HEK293 (cell line): ENCODE measurements at regions not wholly inside any gene's neighbourhood (a gene's known extent, or its start where the extent isn't known, plus 50 kb on each side); places are given as distances from the start of the nearest gene placed in this dataset.
A peak's percentile ranks its signal among the peaks of the same experiment; 100 is the strongest.

Source experiments
- CTCF ChIA-PET: fragments of 350-600 bp; formaldehyde crosslinking; extraction: SDS; loops from one replicate; lab custom pipeline; 2021; ENCODE audit warnings: antibody characterized with exemption; lab: Yijun Ruan, JAX
- POLR2A ChIA-PET: fragments of 300-600 bp; formaldehyde crosslinking; extraction: SDS; loops from one replicate; lab custom pipeline; 2020; ENCODE audit warnings: antibody characterized with exemption, inconsistent platforms; lab: Yijun Ruan, JAX
- H3K27ac ChIP-seq: fragments of 200-500 bp; sonication (Bioruptor generic); 2 replicates; pipeline ENCODE4 v1.5.1; 2014; ENCODE audit warnings: low read depth, low read length, control low read depth, inconsistent platforms; ENCODE audit errors: extremely low read depth
- H3K36me3 ChIP-seq, 2 experiments: fragments of 200-500 bp in 1 of 2; sonication (Bioruptor generic) in 1 of 2; 1 replicate in 1 of 2; 2 replicates in 1 of 2; pipeline ENCODE4 v1.5.1; 2014 to 2017; ENCODE audit warnings: inconsistent platforms in 2 of 2, low read length in 2 of 2; ENCODE audit not compliant: control insufficient read depth in 2 of 2, insufficient read depth in 1 of 2
- H3K4me1 ChIP-seq: fragments of 200-500 bp; sonication (Bioruptor generic); 2 replicates; pipeline ENCODE4 v1.5.1; 2014; ENCODE audit warnings: mild to moderate bottlenecking, low read length, inconsistent platforms; ENCODE audit not compliant: control insufficient read depth, insufficient read depth
- H3K4me3 ChIP-seq: 2 replicates; pipeline ENCODE4 v1.5.1; 2011; ENCODE audit warnings: low read depth, mild to moderate bottlenecking, control low read depth, low read length, moderate library complexity
- H3K9me3 ChIP-seq: fragments of 200-500 bp; sonication (Bioruptor generic); 2 replicates; pipeline ENCODE4 v1.5.1; 2014; ENCODE audit warnings: low read depth, low read length, inconsistent platforms; ENCODE audit not compliant: control insufficient read depth, insufficient read depth
- BCL11A ChIP-seq: fragments of 450-650 bp; formaldehyde crosslinking; IDR thresholded peaks from 2 replicates; pipeline ENCODE4 v1.5.1; 2016; ENCODE audit warnings: low read depth, missing biosample characterization, missing genetic modification characterization
- GLI2 ChIP-seq: fragments of 450-650 bp; formaldehyde crosslinking; IDR thresholded peaks from 2 replicates; pipeline ENCODE4; 2017; ENCODE audit warnings: missing biosample characterization, missing genetic modification characterization, low read depth, borderline replicate concordance
- HOXA7 ChIP-seq: sonication (generic); formaldehyde crosslinking; IDR thresholded peaks from 2 replicates; pipeline ENCODE4 v1.8.1; 2022; ENCODE audit warnings: missing genetic modification reagents, borderline replicate concordance
- KLF10 ChIP-seq: fragments of 450-650 bp; IDR thresholded peaks from 2 replicates; pipeline ENCODE4 v1.5.1; 2018; ENCODE audit warnings: missing biosample characterization, mild to moderate bottlenecking, missing genetic modification characterization
- WT1 ChIP-seq: fragments of 450-650 bp; formaldehyde crosslinking; IDR thresholded peaks from 2 replicates; pipeline ENCODE4 v1.5.1; 2016; ENCODE audit warnings: missing biosample characterization, missing genetic modification characterization
- ZBTB48 ChIP-seq: fragments of 450-650 bp; formaldehyde crosslinking; IDR thresholded peaks from 2 replicates; pipeline ENCODE4 v1.5.1; 2016; ENCODE audit warnings: missing biosample characterization, missing genetic modification characterization
- ZFHX2 ChIP-seq: fragments of 450-650 bp; formaldehyde crosslinking; conservative IDR thresholded peaks from 2 replicates; pipeline ENCODE4 v1.5.1; 2016; ENCODE audit warnings: missing biosample characterization, missing genetic modification characterization
- ZIC2 ChIP-seq: fragments of 450-650 bp; formaldehyde crosslinking; IDR thresholded peaks from 2 replicates; pipeline ENCODE4 v1.5.1; 2016; ENCODE audit warnings: missing biosample characterization, missing genetic modification characterization
- ZNF121 ChIP-seq: fragments of 450-650 bp; formaldehyde crosslinking; IDR thresholded peaks from 2 replicates; pipeline ENCODE4 v1.5.1; 2016; ENCODE audit warnings: missing biosample characterization, missing genetic modification characterization
- ZNF138 ChIP-seq: fragments of 450-650 bp; formaldehyde crosslinking; IDR thresholded peaks from 2 replicates; pipeline ENCODE4 v1.5.1; 2016; ENCODE audit warnings: missing biosample characterization, missing genetic modification characterization, borderline replicate concordance
- ZNF140 ChIP-seq: fragments of 450-650 bp; formaldehyde crosslinking; IDR thresholded peaks from 2 replicates; pipeline ENCODE4 v1.5.1; 2016; ENCODE audit warnings: missing biosample characterization, missing genetic modification characterization
- ZNF157 ChIP-seq: fragments of 450-650 bp; formaldehyde crosslinking; IDR thresholded peaks from 2 replicates; pipeline ENCODE4 v1.5.1; 2016; ENCODE audit warnings: missing biosample characterization, missing genetic modification characterization
- ZNF2 ChIP-seq: fragments of 450-650 bp; formaldehyde crosslinking; IDR thresholded peaks from 2 replicates; pipeline ENCODE4 v1.5.1; 2016; ENCODE audit warnings: missing biosample characterization, missing genetic modification characterization
- ZNF223 ChIP-seq: fragments of 450-650 bp; formaldehyde crosslinking; IDR thresholded peaks from 2 replicates; pipeline ENCODE4 v1.5.1; 2016; ENCODE audit warnings: missing biosample characterization, missing genetic modification characterization
- ZNF302 ChIP-seq: fragments of 450-650 bp; formaldehyde crosslinking; IDR thresholded peaks from 2 replicates; pipeline ENCODE4 v1.5.1; 2016; ENCODE audit warnings: missing biosample characterization, missing genetic modification characterization, low read depth
- ZNF335 ChIP-seq: fragments of 450-650 bp; formaldehyde crosslinking; conservative IDR thresholded peaks from 2 replicates; pipeline ENCODE4 v1.5.1; 2016; ENCODE audit warnings: missing biosample characterization, missing genetic modification characterization
- ZNF341 ChIP-seq: fragments of 450-650 bp; formaldehyde crosslinking; IDR thresholded peaks from 2 replicates; pipeline ENCODE4; 2016; ENCODE audit warnings: low read depth, missing biosample characterization, missing genetic modification characterization
- ZNF404 ChIP-seq: fragments of 450-650 bp; formaldehyde crosslinking; IDR thresholded peaks from 2 replicates; pipeline ENCODE4 v1.5.1; 2017; ENCODE audit warnings: missing biosample characterization, missing genetic modification characterization
- ZNF596 ChIP-seq: fragments of 450-650 bp; IDR thresholded peaks from 2 replicates; pipeline ENCODE4 v1.5.0; 2018; ENCODE audit warnings: missing biosample characterization, mild to moderate bottlenecking, missing genetic modification characterization, moderate library complexity
- ZNF610 ChIP-seq: fragments of 450-650 bp; formaldehyde crosslinking; IDR thresholded peaks from 2 replicates; pipeline ENCODE4 v1.5.1; 2016; ENCODE audit warnings: missing biosample characterization, missing genetic modification characterization, borderline replicate concordance
- ZNF629 ChIP-seq: fragments of 450-650 bp; formaldehyde crosslinking; IDR thresholded peaks from 2 replicates; pipeline ENCODE4 v1.5.1; 2017; ENCODE audit warnings: missing biosample characterization, missing genetic modification characterization
- ZNF639 ChIP-seq: fragments of 450-650 bp; formaldehyde crosslinking; IDR thresholded peaks from 2 replicates; pipeline ENCODE4 v1.5.1; 2016; ENCODE audit warnings: missing biosample characterization, missing genetic modification characterization
- ZNF654 ChIP-seq: fragments of 450-650 bp; formaldehyde crosslinking; IDR thresholded peaks from 2 replicates; pipeline ENCODE4 v1.5.1; 2016; ENCODE audit warnings: low read depth, missing biosample characterization, missing genetic modification characterization
- ZNF670 ChIP-seq: fragments of 450-650 bp; formaldehyde crosslinking; IDR thresholded peaks from 2 replicates; pipeline ENCODE4 v1.5.1; 2016; ENCODE audit warnings: missing biosample characterization, missing genetic modification characterization, low read depth
- ZNF776 ChIP-seq: fragments of 450-650 bp; formaldehyde crosslinking; IDR thresholded peaks from 2 replicates; pipeline ENCODE4 v1.5.0; 2017; ENCODE audit warnings: missing biosample characterization, missing genetic modification characterization, borderline replicate concordance
- ZSCAN30 ChIP-seq: fragments of 450-650 bp; IDR thresholded peaks from 2 replicates; pipeline ENCODE4 v1.5.1; 2018; ENCODE audit warnings: missing biosample characterization, mild to moderate bottlenecking, missing genetic modification characterization, moderate library complexity
- TF ChIP-seq, protein P1 (sequence below): fragments of 450-650 bp; formaldehyde crosslinking; IDR thresholded peaks from 2 replicates; pipeline ENCODE4 v1.5.1; 2016; ENCODE audit warnings: missing biosample characterization, missing genetic modification characterization, low read depth
- TF ChIP-seq, protein P2 (sequence below): fragments of 450-650 bp; formaldehyde crosslinking; IDR thresholded peaks from 2 replicates; pipeline ENCODE4 v1.5.1; 2016; ENCODE audit warnings: missing biosample characterization, missing genetic modification characterization

DNA sequence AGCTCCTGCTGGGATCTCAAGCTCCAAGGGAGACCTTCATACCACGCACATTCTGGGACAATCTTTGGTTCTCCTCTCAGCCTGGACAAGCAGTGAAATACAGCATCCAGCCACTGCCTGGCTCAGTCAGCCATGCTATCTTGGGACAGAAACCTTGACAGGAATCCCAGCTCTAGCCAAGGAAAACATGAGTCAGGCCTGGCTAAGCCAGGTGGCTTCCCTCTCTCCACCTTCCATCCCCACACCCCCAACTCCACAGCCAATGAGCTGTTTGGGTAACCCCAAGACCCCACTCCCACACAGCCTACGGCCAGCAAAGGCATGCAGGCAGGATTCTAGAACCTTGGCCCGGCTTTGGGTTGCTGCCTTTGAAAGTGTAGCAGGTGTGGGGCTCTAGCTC is 64.9 kb downstream of the MCFD2 start:
- POLR2A ChIA-PET = interaction anchor here (1.1 kb wide), 1 partner anchor 10 kb away, joined by 3 read pairs; no protein-coding TSS in a partner anchor
- H3K4me1 ChIP-seq = peaks cover 25% of the 10 kb centered on the region
- H3K27ac ChIP-seq = no peak overlapping the region
- no peaks in the 10 kb centered on the region for H3K9me3 ChIP-seq
- TF ChIP-seq ZNF2 (tag by site-specific recombination) = no peak
- no peak for TF ChIP-seq ZNF121 (tag by site-specific recombination)
- no peak for TF ChIP-seq ZNF157 (tag by site-specific recombination)
- no peak for TF ChIP-seq ZNF654
- TF ChIP-seq ZSCAN30 (tag by site-specific recombination) = no peak
- TF ChIP-seq ZFHX2 (tag by site-specific recombination) = 0 out of 2 replicates have a peak, but pooled peaks have one; percentile 20
- H3K4me3 ChIP-seq = no peak overlapping the region
- CTCF ChIA-PET = interaction anchor here (0.6 to 0.9 kb wide), 2 partner anchors 10 to 161 kb away, joined by 4 read pairs; no protein-coding TSS in a partner anchor
- H3K36me3 ChIP-seq = no peaks in the 10 kb centered on the region

DNA sequence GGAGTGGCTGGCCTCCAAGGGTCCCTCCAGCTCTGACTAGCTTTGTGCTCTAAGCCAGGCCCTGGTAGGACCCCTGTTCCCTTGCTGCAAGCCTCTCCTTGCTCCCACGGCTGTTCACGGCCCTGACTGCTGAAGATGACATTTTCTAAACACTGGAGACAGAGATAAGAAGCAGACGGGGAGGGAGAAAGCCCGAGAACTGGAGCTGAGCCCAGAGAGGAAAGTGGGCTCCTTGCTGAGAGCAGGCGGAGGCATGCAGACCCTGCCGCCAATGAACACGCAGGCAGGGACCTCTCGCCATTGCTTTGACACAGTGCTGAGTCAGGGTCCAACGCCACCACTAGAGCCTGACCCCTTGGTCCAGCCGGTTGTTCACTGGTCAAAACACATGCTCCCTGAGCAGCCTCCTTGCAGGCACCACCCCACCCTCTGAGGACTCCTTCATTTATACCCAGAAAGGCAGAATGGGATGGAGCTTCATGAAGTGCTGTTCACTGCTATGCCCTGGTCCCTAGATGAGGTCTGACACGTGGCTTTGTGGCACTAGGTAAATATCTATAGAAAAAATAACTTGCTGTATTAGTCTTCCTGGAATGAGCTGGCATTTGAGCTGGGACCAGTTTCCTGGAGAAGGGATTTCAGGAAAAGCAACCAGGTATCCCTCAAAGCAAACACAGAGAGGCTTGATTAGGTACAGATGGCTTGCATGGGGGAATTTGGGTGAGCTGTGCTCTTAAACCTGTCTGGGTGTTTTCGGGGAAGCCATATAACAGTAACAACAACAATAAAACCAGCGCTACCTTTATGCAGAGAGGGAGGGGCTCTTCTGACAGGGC is 65.7 kb downstream of the MCFD2 start:
- CTCF ChIA-PET = interaction anchor here (0.6 kb wide), 1 partner anchor 27 kb away, joined by 4 read pairs; no protein-coding TSS in a partner anchor
- H3K27ac ChIP-seq = no peak overlapping the region; the same call in 1 of the 2 replicates
- H3K4me1 ChIP-seq = peaks cover 25% of the 10 kb centered on the region

DNA sequence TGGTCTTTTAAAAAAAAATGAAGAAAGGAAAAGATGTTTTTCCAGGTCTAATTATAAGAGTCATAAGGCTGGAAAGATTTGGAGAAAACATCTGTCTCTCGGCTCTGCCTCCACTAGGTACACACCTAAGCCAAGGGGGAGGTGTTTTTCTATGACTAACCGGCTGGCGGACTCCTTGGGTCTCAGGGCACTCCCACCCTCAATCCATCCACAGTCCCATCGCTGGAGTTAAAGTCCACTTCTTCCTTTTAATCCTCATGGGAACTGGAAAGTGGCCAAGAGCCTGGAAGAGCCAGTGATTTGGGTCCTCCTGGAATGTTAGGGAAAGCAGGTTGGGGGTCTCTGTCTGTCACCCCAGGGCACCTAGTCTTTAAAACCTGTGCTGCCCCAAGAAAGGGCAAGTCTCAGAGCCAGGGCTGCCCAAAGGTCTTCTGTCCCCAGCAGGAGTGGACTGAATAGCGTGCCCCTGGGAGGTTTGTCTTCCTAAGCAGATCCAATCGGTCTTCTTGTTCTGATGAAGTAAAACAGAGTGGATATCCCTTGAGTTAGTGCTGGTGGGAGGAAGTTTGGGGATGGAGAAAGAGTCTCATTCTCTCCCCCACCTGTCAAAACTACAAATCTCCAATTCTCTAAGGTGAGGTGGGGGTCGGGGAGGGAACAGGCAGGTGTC is 66.4 kb downstream of the MCFD2 start:
- Histone ChIP-seq H3K27ac (peak overlapping the region; percentile 24; the same call in 1 of the 2 replicates), H3K4me1 (peaks cover 25% of the 10 kb centered on the region), H3K36me3 (no peaks in the 10 kb centered on the region), H3K9me3 (no peaks in the 10 kb centered on the region), H3K4me3 (no peak overlapping the region)
- ChIA-PET POLR2A (interaction anchor here (1.1 kb wide), 1 partner anchor 12 kb away, joined by 3 read pairs; no protein-coding TSS in a partner anchor), CTCF (no interaction called here)
- TF ChIP-seq ZIC2 (no peak), ZNF776 (no peak), ZNF121 (tag by site-specific recombination) (no peak), GLI2 (tag by site-specific recombination) (no peak), ZNF302 (tag by site-specific recombination) (no peak), ZNF335 (tag by site-specific recombination) (no peak), HOXA7 (no peak), ZNF404 (tag by site-specific recombination) (no peak), ZNF596 (tag by site-specific recombination) (no peak), ZNF341 (tag by site-specific recombination) (no peak), ZNF610 (no peak), ZNF140 (tag by site-specific recombination) (no peak), WT1 (no peak)
- TF ChIP-seq, protein P1, sequence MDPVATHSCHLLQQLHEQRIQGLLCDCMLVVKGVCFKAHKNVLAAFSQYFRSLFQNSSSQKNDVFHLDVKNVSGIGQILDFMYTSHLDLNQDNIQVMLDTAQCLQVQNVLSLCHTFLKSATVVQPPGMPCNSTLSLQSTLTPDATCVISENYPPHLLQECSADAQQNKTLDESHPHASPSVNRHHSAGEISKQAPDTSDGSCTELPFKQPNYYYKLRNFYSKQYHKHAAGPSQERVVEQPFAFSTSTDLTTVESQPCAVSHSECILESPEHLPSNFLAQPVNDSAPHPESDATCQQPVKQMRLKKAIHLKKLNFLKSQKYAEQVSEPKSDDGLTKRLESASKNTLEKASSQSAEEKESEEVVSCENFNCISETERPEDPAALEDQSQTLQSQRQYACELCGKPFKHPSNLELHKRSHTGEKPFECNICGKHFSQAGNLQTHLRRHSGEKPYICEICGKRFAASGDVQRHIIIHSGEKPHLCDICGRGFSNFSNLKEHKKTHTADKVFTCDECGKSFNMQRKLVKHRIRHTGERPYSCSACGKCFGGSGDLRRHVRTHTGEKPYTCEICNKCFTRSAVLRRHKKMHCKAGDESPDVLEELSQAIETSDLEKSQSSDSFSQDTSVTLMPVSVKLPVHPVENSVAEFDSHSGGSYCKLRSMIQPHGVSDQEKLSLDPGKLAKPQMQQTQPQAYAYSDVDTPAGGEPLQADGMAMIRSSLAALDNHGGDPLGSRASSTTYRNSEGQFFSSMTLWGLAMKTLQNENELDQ (tag by site-specific recombination) = no peak
- TF ChIP-seq, protein P2, sequence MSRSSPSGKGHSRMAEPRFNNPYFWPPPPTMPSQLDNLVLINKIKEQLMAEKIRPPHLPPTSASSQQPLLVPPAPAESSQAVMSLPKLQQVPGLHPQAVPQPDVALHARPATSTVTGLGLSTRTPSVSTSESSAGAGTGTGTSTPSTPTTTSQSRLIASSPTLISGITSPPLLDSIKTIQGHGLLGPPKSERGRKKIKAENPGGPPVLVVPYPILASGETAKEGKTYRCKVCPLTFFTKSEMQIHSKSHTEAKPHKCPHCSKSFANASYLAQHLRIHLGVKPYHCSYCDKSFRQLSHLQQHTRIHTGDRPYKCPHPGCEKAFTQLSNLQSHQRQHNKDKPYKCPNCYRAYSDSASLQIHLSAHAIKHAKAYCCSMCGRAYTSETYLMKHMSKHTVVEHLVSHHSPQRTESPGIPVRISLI (tag by site-specific recombination) = no peak

More for the DNA sequence above, 65.7 kb downstream of the MCFD2 start:
- POLR2A ChIA-PET = interaction anchor here (1.1 kb wide), 1 partner anchor 11 kb away, joined by 3 read pairs; no protein-coding TSS in a partner anchor
- Histone ChIP-seq H3K9me3 (no peaks in the 10 kb centered on the region), H3K36me3 (no peaks in the 10 kb centered on the region), H3K4me3 (no peak overlapping the region)
- TF ChIP-seq KLF10 (no peak), BCL11A (no peak), ZNF138 (no peak), ZIC2 (peak; percentile 50), ZNF629 (tag by site-specific recombination) (no peak), ZNF335 (tag by site-specific recombination) (peak; percentile 72), ZNF670 (no peak), ZNF223 (peak; percentile 54; the same call in 1 of the 2 replicates), ZBTB48 (tag by site-specific recombination) (peak; percentile 83), ZNF639 (tag by site-specific recombination) (no peak)
